ENCODE measurements at regions not wholly inside any gene's neighbourhood (a gene's known extent, or its start where the extent isn't known, plus 50 kb on each side); places are given as distances from the start of the nearest gene placed in this dataset.

DNA sequence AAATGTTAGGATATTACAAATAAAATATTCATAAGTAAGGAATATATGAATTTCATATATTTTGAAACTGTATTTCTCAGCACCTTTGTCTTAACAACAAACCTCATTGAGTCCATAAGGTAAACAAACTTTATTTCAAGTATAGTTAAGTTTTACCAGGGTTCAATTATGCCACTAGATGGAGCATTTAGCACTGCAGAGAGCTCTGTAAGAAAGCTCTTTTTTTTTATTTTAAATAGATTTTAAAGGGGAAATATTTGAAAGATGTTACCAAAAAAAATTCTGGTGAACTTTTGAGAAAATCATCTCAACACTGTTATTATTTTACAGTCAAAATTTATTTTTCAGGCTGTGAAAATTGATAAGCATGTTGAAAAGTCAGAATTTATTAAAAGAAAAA, 955.2 kb upstream of the EYS start:
- no peak for TF ChIP-seq TAF1 (IDR thresholded peaks at IDR 0.05; ENCODE audit: borderline replicate concordance, insufficient read depth, low read length)
- TF ChIP-seq POLR2AphosphoS5 (IDR thresholded peaks at IDR 0.05; ENCODE audit: low read depth, low read length), result no peak
- TF ChIP-seq, protein P1, sequence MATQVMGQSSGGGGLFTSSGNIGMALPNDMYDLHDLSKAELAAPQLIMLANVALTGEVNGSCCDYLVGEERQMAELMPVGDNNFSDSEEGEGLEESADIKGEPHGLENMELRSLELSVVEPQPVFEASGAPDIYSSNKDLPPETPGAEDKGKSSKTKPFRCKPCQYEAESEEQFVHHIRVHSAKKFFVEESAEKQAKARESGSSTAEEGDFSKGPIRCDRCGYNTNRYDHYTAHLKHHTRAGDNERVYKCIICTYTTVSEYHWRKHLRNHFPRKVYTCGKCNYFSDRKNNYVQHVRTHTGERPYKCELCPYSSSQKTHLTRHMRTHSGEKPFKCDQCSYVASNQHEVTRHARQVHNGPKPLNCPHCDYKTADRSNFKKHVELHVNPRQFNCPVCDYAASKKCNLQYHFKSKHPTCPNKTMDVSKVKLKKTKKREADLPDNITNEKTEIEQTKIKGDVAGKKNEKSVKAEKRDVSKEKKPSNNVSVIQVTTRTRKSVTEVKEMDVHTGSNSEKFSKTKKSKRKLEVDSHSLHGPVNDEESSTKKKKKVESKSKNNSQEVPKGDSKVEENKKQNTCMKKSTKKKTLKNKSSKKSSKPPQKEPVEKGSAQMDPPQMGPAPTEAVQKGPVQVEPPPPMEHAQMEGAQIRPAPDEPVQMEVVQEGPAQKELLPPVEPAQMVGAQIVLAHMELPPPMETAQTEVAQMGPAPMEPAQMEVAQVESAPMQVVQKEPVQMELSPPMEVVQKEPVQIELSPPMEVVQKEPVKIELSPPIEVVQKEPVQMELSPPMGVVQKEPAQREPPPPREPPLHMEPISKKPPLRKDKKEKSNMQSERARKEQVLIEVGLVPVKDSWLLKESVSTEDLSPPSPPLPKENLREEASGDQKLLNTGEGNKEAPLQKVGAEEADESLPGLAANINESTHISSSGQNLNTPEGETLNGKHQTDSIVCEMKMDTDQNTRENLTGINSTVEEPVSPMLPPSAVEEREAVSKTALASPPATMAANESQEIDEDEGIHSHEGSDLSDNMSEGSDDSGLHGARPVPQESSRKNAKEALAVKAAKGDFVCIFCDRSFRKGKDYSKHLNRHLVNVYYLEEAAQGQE (IDR thresholded peaks at IDR 0.05; ENCODE audit: insufficient read depth in 1 of 2, low read depth in 2 of 2, low read length in 2 of 2), result no peak
- TF ChIP-seq SIN3A (IDR thresholded peaks at IDR 0.05; ENCODE audit: borderline replicate concordance, insufficient read depth, low read length), result no peak
- no peak for TF ChIP-seq FOXP2 (optimal IDR thresholded peaks at IDR 0.05; ENCODE audit: borderline replicate concordance, extremely low read depth, extremely low read length, insufficient read depth)

DNA sequence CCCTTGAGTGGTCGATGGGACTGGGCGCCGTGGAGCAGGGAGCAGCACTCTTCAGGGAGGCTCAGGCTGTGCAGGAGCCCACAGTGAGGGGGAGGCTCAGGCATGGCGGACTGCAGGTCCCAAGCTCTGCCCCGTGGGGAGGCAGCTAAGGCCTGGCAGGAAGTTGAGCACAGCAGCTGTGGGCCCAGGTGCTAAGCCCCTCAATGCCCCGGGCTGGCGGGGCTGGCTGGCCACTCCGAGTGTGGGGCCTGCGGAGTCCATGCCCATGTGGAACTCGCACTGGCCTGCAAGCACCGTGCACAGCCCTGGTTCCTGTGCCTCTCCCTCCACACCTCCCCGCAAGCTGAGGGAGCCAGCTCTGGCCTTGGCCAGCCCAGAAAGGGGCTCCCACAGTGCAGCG, 948.4 kb upstream of the EYS start:
- TF ChIP-seq FOXP2 (optimal IDR thresholded peaks at IDR 0.05; ENCODE audit: borderline replicate concordance, extremely low read depth, extremely low read length, insufficient read depth) (no peak), SIN3A (IDR thresholded peaks at IDR 0.05; ENCODE audit: borderline replicate concordance, insufficient read depth, low read length) (no peak), TAF1 (IDR thresholded peaks at IDR 0.05; ENCODE audit: borderline replicate concordance, insufficient read depth, low read length) (no peak), POLR2AphosphoS5 (IDR thresholded peaks at IDR 0.05; ENCODE audit: low read depth, low read length) (no peak)
- TF ChIP-seq, protein P1 (IDR thresholded peaks at IDR 0.05; ENCODE audit: insufficient read depth in 1 of 2, low read depth in 2 of 2, low read length in 2 of 2), result no peak

DNA sequence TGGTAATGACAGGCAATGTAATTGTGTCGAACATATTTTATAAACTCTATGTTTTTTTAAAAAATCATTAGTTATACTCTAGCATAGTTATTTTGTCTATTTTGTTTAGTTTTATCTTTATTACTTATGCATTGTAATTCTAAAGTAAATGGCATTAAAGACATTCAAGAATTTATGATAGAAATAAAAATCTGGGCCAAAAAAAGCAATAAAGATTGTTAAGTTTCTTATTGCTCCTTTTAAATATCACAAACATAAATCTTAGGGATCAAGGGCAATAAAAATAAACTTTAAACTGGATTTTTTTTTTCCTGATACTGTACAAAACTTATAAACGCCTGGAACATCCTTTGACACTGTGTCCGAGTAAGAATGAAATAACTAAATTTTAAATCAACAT, 931.5 kb upstream of the EYS start:
- TF ChIP-seq SIN3A (IDR thresholded peaks at IDR 0.05; ENCODE audit: borderline replicate concordance, insufficient read depth, low read length) (no peak), POLR2AphosphoS5 (IDR thresholded peaks at IDR 0.05; ENCODE audit: low read depth, low read length) (no peak), TAF1 (IDR thresholded peaks at IDR 0.05; ENCODE audit: borderline replicate concordance, insufficient read depth, low read length) (no peak), FOXP2 (optimal IDR thresholded peaks at IDR 0.05; ENCODE audit: borderline replicate concordance, extremely low read depth, extremely low read length, insufficient read depth) (no peak)
- TF ChIP-seq, protein P1 (IDR thresholded peaks at IDR 0.05; ENCODE audit: insufficient read depth in 1 of 2, low read depth in 2 of 2, low read length in 2 of 2), result no peak

- TF ChIP-seq, protein P1 (IDR thresholded peaks at IDR 0.05; ENCODE audit: insufficient read depth in 1 of 2, low read depth in 2 of 2, low read length in 2 of 2), result no peak
- TF ChIP-seq POLR2AphosphoS5 (IDR thresholded peaks at IDR 0.05; ENCODE audit: low read depth, low read length) (no peak), FOXP2 (optimal IDR thresholded peaks at IDR 0.05; ENCODE audit: borderline replicate concordance, extremely low read depth, extremely low read length, insufficient read depth) (no peak), TAF1 (IDR thresholded peaks at IDR 0.05; ENCODE audit: borderline replicate concordance, insufficient read depth, low read length) (no peak), SIN3A (IDR thresholded peaks at IDR 0.05; ENCODE audit: borderline replicate concordance, insufficient read depth, low read length) (no peak)
Observed at GRCh38 chr6:66638099-66638498, 931.1 kb upstream of the EYS start.

- TF ChIP-seq, protein P1 (IDR thresholded peaks at IDR 0.05; ENCODE audit: insufficient read depth in 1 of 2, low read depth in 2 of 2, low read length in 2 of 2), result no peak
- TF ChIP-seq SIN3A (IDR thresholded peaks at IDR 0.05; ENCODE audit: borderline replicate concordance, insufficient read depth, low read length) (no peak), POLR2AphosphoS5 (IDR thresholded peaks at IDR 0.05; ENCODE audit: low read depth, low read length) (no peak), FOXP2 (optimal IDR thresholded peaks at IDR 0.05; ENCODE audit: borderline replicate concordance, extremely low read depth, extremely low read length, insufficient read depth) (no peak), TAF1 (IDR thresholded peaks at IDR 0.05; ENCODE audit: borderline replicate concordance, insufficient read depth, low read length) (no peak)
Observed at GRCh38 chr6:66628917-66629316, 921.9 kb upstream of the EYS start.
